ENCODE measurements at regions not wholly inside any gene's neighbourhood (a gene's known extent, or its start where the extent isn't known, plus 50 kb on each side); places are given as distances from the start of the nearest gene placed in this dataset.

- H3K27me3 Mint-ChIP-seq, result no peaks in the 10 kb centered on the region
- no peak for DNase-seq (ENCODE audit: low spot score, unreplicated experiment)
- no peaks in the 10 kb centered on the region for H3K4me1 Mint-ChIP-seq (ENCODE audit: low read depth)
- H3K4me3 Mint-ChIP-seq (ENCODE audit: low read depth), result no peak overlapping the region
- no peak for TF ChIP-seq CTCF (IDR thresholded peaks at IDR 0.05; ENCODE audit: unreplicated experiment)
- H3K27ac Mint-ChIP-seq, result no peak overlapping the region
- H3K9me3 Mint-ChIP-seq (ENCODE audit: low read depth), result no peaks in the 10 kb centered on the region
- no peaks in the 10 kb centered on the region for H3K36me3 Mint-ChIP-seq (ENCODE audit: insufficient read depth)
Observed at GRCh38 chr3:67093305-67093704, 95.2 kb downstream of the KBTBD8 start.

GRCh38 chr3:67094167-67094566, 96.1 kb downstream of the KBTBD8 start:
- Mint-ChIP-seq H3K27ac (no peak overlapping the region), H3K9me3 (ENCODE audit: low read depth) (no peaks in the 10 kb centered on the region), H3K4me3 (ENCODE audit: low read depth) (no peak overlapping the region), H3K27me3 (no peaks in the 10 kb centered on the region), H3K4me1 (ENCODE audit: low read depth) (no peaks in the 10 kb centered on the region), H3K36me3 (ENCODE audit: insufficient read depth) (no peaks in the 10 kb centered on the region)
- TF ChIP-seq CTCF (IDR thresholded peaks at IDR 0.05; ENCODE audit: unreplicated experiment), result no peak
- DNase-seq (ENCODE audit: low spot score, unreplicated experiment), result no peak

- no peaks in the 10 kb centered on the region for H3K36me3 Mint-ChIP-seq (ENCODE audit: insufficient read depth)
- no peaks in the 10 kb centered on the region for H3K27me3 Mint-ChIP-seq
- no peak for TF ChIP-seq CTCF (IDR thresholded peaks at IDR 0.05; ENCODE audit: unreplicated experiment)
- H3K4me3 Mint-ChIP-seq (ENCODE audit: low read depth), result no peak overlapping the region
- H3K9me3 Mint-ChIP-seq (ENCODE audit: low read depth), result no peaks in the 10 kb centered on the region
- no peak for DNase-seq (ENCODE audit: low spot score, unreplicated experiment)
- H3K27ac Mint-ChIP-seq, result no peak overlapping the region
- H3K4me1 Mint-ChIP-seq (ENCODE audit: low read depth), result no peaks in the 10 kb centered on the region
Observed at GRCh38 chr3:67094774-67095173, 96.7 kb downstream of the KBTBD8 start.

GRCh38 chr3:67104388-67104787, 106.3 kb downstream of the KBTBD8 start:
- Mint-ChIP-seq H3K27me3 (no peaks in the 10 kb centered on the region), H3K4me3 (ENCODE audit: low read depth) (no peak overlapping the region), H3K27ac (no peak overlapping the region), H3K9me3 (ENCODE audit: low read depth) (peaks cover 11% of the 10 kb centered on the region), H3K36me3 (ENCODE audit: insufficient read depth) (no peaks in the 10 kb centered on the region), H3K4me1 (ENCODE audit: low read depth) (no peaks in the 10 kb centered on the region)
- no peak for TF ChIP-seq CTCF (IDR thresholded peaks at IDR 0.05; ENCODE audit: unreplicated experiment)
- no peak for DNase-seq (ENCODE audit: low spot score, unreplicated experiment)

GRCh38 chr3:67106874-67107273, 108.8 kb downstream of the KBTBD8 start:
- H3K36me3 Mint-ChIP-seq (ENCODE audit: insufficient read depth), result no peaks in the 10 kb centered on the region
- H3K27me3 Mint-ChIP-seq, result no peaks in the 10 kb centered on the region
- no peaks in the 10 kb centered on the region for H3K4me1 Mint-ChIP-seq (ENCODE audit: low read depth)
- no peak for TF ChIP-seq CTCF (IDR thresholded peaks at IDR 0.05; ENCODE audit: unreplicated experiment)
- no peak for DNase-seq (ENCODE audit: low spot score, unreplicated experiment)
- peaks cover 11% of the 10 kb centered on the region for H3K9me3 Mint-ChIP-seq (ENCODE audit: low read depth)
- H3K4me3 Mint-ChIP-seq (ENCODE audit: low read depth), result no peak overlapping the region
- H3K27ac Mint-ChIP-seq, result no peak overlapping the region
